ENCODE measurements at regions not wholly inside any gene's neighbourhood (a gene's known extent, or its start where the extent isn't known, plus 50 kb on each side); places are given as distances from the start of the nearest gene placed in this dataset.

- Mint-ChIP-seq H3K27ac (no peak overlapping the region), H3K4me3 (no peak overlapping the region), H3K36me3 (no peaks in the 10 kb centered on the region), H3K27me3 (ENCODE audit: low read depth in 3 of 3) (no peaks in the 10 kb centered on the region), H3K4me1 (no peaks in the 10 kb centered on the region), H3K9me3 (peaks cover 0 to 8% (median 2%) of the 10 kb centered on the region in 7 donors)
- whole genome bisulfite sequencing (ENCODE audit: insufficient coverage) = 17% methylated on average over 2 of the region's 5 CpGs
- H2AFZ ChIP-seq (ENCODE audit: insufficient read depth, low read depth, low read length, poor library complexity, severe bottlenecking) = no peak overlapping the region
- H3K36me3 ChIP-seq (replicated peaks in 1 of 2; ENCODE audit: control insufficient read depth in 1 of 2, insufficient read depth in 2 of 2, low read length in 2 of 2) = no peaks in the 10 kb centered on the region
- H3K4me3 ChIP-seq (replicated peaks in 1 of 3; ENCODE audit: low read depth in 2 of 3, low read length in 3 of 3) = no peak overlapping the region
- H3K4me2 ChIP-seq (replicated peaks; ENCODE audit: extremely low read depth, low read length, poor library complexity, severe bottlenecking) = no peak overlapping the region
- H3K79me2 ChIP-seq (ENCODE audit: insufficient read depth, low read length) = no peaks in the 10 kb centered on the region
- TF ChIP-seq CTCF (IDR thresholded peaks at IDR 0.05) = no peak
- peaks cover 0 to 4% of the 10 kb centered on the region in 2 donors for H3K9me3 ChIP-seq (replicated peaks in 1 of 2; ENCODE audit: control insufficient read depth in 1 of 2, insufficient read depth in 1 of 2, low read length in 2 of 2)
- H3K27ac ChIP-seq (ENCODE audit: low read depth in 1 of 2, low read length in 2 of 2) = no peak overlapping the region
- H4K20me1 ChIP-seq (ENCODE audit: insufficient read depth, low read length) = no peaks in the 10 kb centered on the region
- H3K9ac ChIP-seq (ENCODE audit: insufficient read depth, low read length, poor library complexity, severe bottlenecking) = no peak overlapping the region
- no peaks in the 10 kb centered on the region for H3K27me3 ChIP-seq (ENCODE audit: control insufficient read depth in 2 of 2, insufficient read depth in 2 of 2, low read length in 2 of 2)
- intact Hi-C loops (cut with micrococcal nuclease) = no loop called here
- no peaks in the 10 kb centered on the region for H3K4me1 ChIP-seq (ENCODE audit: control insufficient read depth in 1 of 2, insufficient read depth in 2 of 2, low read length in 2 of 2)
- DNase-seq = no peak
Observed at GRCh38 chr1:60423146-60423780, 349.7 kb upstream of the C1orf87 start.

GRCh38 chr1:60421965-60422364 lies 348.4 kb upstream of the C1orf87 start:
- Mint-ChIP-seq H3K27ac (no peak overlapping the region), H3K9me3 (peaks cover 0 to 8% (median 0%) of the 10 kb centered on the region in 7 donors), H3K36me3 (no peaks in the 10 kb centered on the region), H3K4me1 (no peaks in the 10 kb centered on the region), H3K4me3 (no peak overlapping the region), H3K27me3 (ENCODE audit: low read depth in 3 of 3) (no peaks in the 10 kb centered on the region)
- H3K27ac ChIP-seq (ENCODE audit: low read depth in 1 of 2, low read length in 2 of 2) = no peak overlapping the region
- no peaks in the 10 kb centered on the region for H3K36me3 ChIP-seq (replicated peaks in 1 of 2; ENCODE audit: control insufficient read depth in 1 of 2, insufficient read depth in 2 of 2, low read length in 2 of 2)
- no CpG with 5 or more reads among the region's 4 CpGs for WGBS (ENCODE audit: insufficient coverage)
- no peaks in the 10 kb centered on the region for H3K27me3 ChIP-seq (ENCODE audit: control insufficient read depth in 2 of 2, insufficient read depth in 2 of 2, low read length in 2 of 2)
- peaks cover 0 to 4% of the 10 kb centered on the region in 2 donors for H3K9me3 ChIP-seq (replicated peaks in 1 of 2; ENCODE audit: control insufficient read depth in 1 of 2, insufficient read depth in 1 of 2, low read length in 2 of 2)
- no peak for DNase-seq
- no peak overlapping the region for H3K9ac ChIP-seq (ENCODE audit: insufficient read depth, low read length, poor library complexity, severe bottlenecking)
- no peak overlapping the region for H3K4me2 ChIP-seq (replicated peaks; ENCODE audit: extremely low read depth, low read length, poor library complexity, severe bottlenecking)
- H3K79me2 ChIP-seq (ENCODE audit: insufficient read depth, low read length) = no peaks in the 10 kb centered on the region
- no peaks in the 10 kb centered on the region for H4K20me1 ChIP-seq (ENCODE audit: insufficient read depth, low read length)
- no peak overlapping the region for H3K4me3 ChIP-seq (replicated peaks in 1 of 3; ENCODE audit: low read depth in 2 of 3, low read length in 3 of 3)
- intact Hi-C loops (cut with micrococcal nuclease) = no loop called here
- H3K4me1 ChIP-seq (ENCODE audit: control insufficient read depth in 1 of 2, insufficient read depth in 2 of 2, low read length in 2 of 2) = no peaks in the 10 kb centered on the region
- H2AFZ ChIP-seq (ENCODE audit: insufficient read depth, low read depth, low read length, poor library complexity, severe bottlenecking) = no peak overlapping the region
- no peak for TF ChIP-seq CTCF (IDR thresholded peaks at IDR 0.05)
